GM23248 (cell line): ENCODE measurements at regions not wholly inside any gene's neighbourhood (a gene's known extent, or its start where the extent isn't known, plus 50 kb on each side); places are given as distances from the start of the nearest gene placed in this dataset.
A peak's percentile ranks its signal among the peaks of the same experiment; 100 is the strongest.

ENCODE experiments used
- DNase-seq: peaks from one replicate; pipeline ENCODE4 v3.0.0-alpha.2; 2015
- H2AFZ ChIP-seq: fragments of 200-600 bp; sonication (generic); 2 replicates; pipeline ENCODE4 v1.6.1; 2016; ENCODE audit warnings: antibody characterized with exemption
- H3F3A ChIP-seq: fragments of 200-600 bp; sonication (generic); 2 replicates; pipeline ENCODE4 v1.6.1; 2016; ENCODE audit warnings: mild to moderate bottlenecking, antibody characterized with exemption, mixed run types; ENCODE audit not compliant: insufficient read depth
- H3K27ac ChIP-seq: fragments of 200-600 bp; sonication (generic); 2 replicates; pipeline ENCODE4 v1.5.1; 2016; ENCODE audit warnings: mild to moderate bottlenecking
- H3K27me3 ChIP-seq: fragments of 200-600 bp; sonication (generic); replicated peaks from 2 replicates; pipeline ENCODE4 v1.6.1; 2016; ENCODE audit warnings: mild to moderate bottlenecking; ENCODE audit not compliant: insufficient read depth
- H3K36me3 ChIP-seq: fragments of 200-600 bp; sonication (generic); 2 replicates; pipeline ENCODE4 v1.6.1; 2016; ENCODE audit warnings: low read depth, mild to moderate bottlenecking
- H3K4me1 ChIP-seq: fragments of 200-600 bp; sonication (generic); 2 replicates; pipeline ENCODE4 v1.6.1; 2016; ENCODE audit warnings: mild to moderate bottlenecking; ENCODE audit not compliant: insufficient read depth
- H3K4me2 ChIP-seq: fragments of 200-600 bp; sonication (generic); one replicate; pipeline ENCODE4 v1.6.1; 2016; ENCODE audit warnings: mild to moderate bottlenecking; ENCODE audit not compliant: unreplicated experiment
- H3K4me3 ChIP-seq: fragments of 200-600 bp; sonication (generic); 2 replicates; pipeline ENCODE4 v1.5.1; 2016; ENCODE audit warnings: mild to moderate bottlenecking
- H3K79me2 ChIP-seq: fragments of 200-600 bp; sonication (generic); 2 replicates; pipeline ENCODE4 v1.6.1; 2016; ENCODE audit warnings: mild to moderate bottlenecking; ENCODE audit not compliant: insufficient read depth
- H3K9ac ChIP-seq: fragments of 200-600 bp; sonication (generic); 2 replicates; pipeline ENCODE4 v1.6.1; 2016; ENCODE audit warnings: mild to moderate bottlenecking
- H3K9me2 ChIP-seq: fragments of 200-600 bp; sonication (generic); 2 replicates; pipeline ENCODE4 v1.6.1; 2016; ENCODE audit warnings: mixed run types, mild to moderate bottlenecking, moderate library complexity; ENCODE audit not compliant: insufficient read depth
- H3K9me3 ChIP-seq: fragments of 200-600 bp; sonication (generic); one replicate; pipeline ENCODE4 v1.6.1; 2017; ENCODE audit warnings: low read depth
- H4K20me1 ChIP-seq: fragments of 200-600 bp; sonication (generic); 2 replicates; pipeline ENCODE4 v1.6.0; 2016; ENCODE audit not compliant: insufficient read depth
- EZH2 ChIP-seq: fragments of 200-600 bp; sonication (generic); IDR thresholded peaks from 2 replicates; pipeline ENCODE4 v1.6.1; 2018; ENCODE audit warnings: antibody characterized with exemption, mild to moderate bottlenecking; ENCODE audit not compliant: insufficient read depth, poor library complexity, severe bottlenecking
- EZH2phosphoT487 ChIP-seq: fragments of 200-600 bp; sonication (generic); IDR thresholded peaks from 2 replicates; pipeline ENCODE4 v1.6.1; 2018; ENCODE audit warnings: antibody characterized with exemption, moderate library complexity, mild to moderate bottlenecking, low read depth; ENCODE audit not compliant: insufficient read depth
- WGBS, 2 experiments: methylation state at CpG; one replicate each; pipeline ENCODE4 v1.1.6; 2015 to 2017; ENCODE audit warnings: low lambda C conversion rate in 2 of 2, low coverage in 1 of 2; ENCODE audit errors: missing lambda C conversion rate in 2 of 2; 5-methylcytosine and 5-hydroxymethylcytosine counted together
- in situ Hi-C: fragments of 300-500 bp; cut with MboI; formaldehyde crosslinking; loops from 2 replicates; pipeline ENCODE4 v1.15.0; 2020

- no peaks in the 10 kb centered on the region for H3K79me2 ChIP-seq
- WGBS, 2 experiments, result 21 to 22% methylated on average over 3 of the region's 3 CpGs
- no peaks in the 10 kb centered on the region for H3K9me3 ChIP-seq
- H3F3A ChIP-seq, result peaks cover 11% of the 10 kb centered on the region
- TF ChIP-seq EZH2 (no peak), EZH2phosphoT487 (no peak)
- no peak overlapping the region for H3K4me3 ChIP-seq
- peaks cover 13% of the 10 kb centered on the region for H3K4me1 ChIP-seq
- H3K27ac ChIP-seq, result no peak overlapping the region; the same call in 1 of the 2 replicates
- no peaks in the 10 kb centered on the region for H3K36me3 ChIP-seq
- H3K9me2 ChIP-seq, result no peaks in the 10 kb centered on the region
- peak; percentile 91 for DNase-seq
- no peak overlapping the region for H2AFZ ChIP-seq
- H3K27me3 ChIP-seq, result no peaks in the 10 kb centered on the region
- H3K9ac ChIP-seq, result no peak overlapping the region
- H4K20me1 ChIP-seq, result no peaks in the 10 kb centered on the region
- no peak overlapping the region for H3K4me2 ChIP-seq
- in situ Hi-C loops, result no loop called here
These were observed 60.8 kb upstream of the UMPS start for GRCh38 chr3:124669470-124669869.

DNA sequence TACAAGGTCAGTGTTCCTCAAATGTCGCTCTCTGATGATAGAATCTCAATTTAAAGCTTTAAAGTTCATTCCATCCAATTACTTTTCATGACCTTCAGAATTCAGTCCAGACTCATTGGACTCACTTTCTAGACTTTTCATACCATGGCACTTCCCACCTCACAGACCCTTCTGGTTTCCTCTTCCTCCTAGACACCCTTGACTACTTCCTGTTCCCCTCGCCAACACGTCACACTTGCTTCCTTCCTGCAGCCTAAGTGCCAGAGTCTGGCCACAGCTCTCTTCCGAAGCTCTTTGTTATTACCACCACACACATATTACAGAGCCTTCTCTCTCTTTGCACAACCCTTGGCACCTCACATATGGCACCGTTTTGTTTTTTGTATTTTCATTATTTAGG, 59.1 kb upstream of the UMPS start:
- TF ChIP-seq EZH2 (no peak), EZH2phosphoT487 (no peak)
- H4K20me1 ChIP-seq, result no peaks in the 10 kb centered on the region
- no peaks in the 10 kb centered on the region for H3K27me3 ChIP-seq
- H3K9ac ChIP-seq, result no peak overlapping the region
- DNase-seq, result no peak
- no peak overlapping the region for H2AFZ ChIP-seq
- H3K4me2 ChIP-seq, result no peak overlapping the region
- H3K4me3 ChIP-seq, result no peak overlapping the region
- no peak overlapping the region for H3K27ac ChIP-seq
- 90 to 94% methylated on average over 5 of the region's 5 CpGs for WGBS, 2 experiments
- no peaks in the 10 kb centered on the region for H3K36me3 ChIP-seq
- H3K79me2 ChIP-seq, result no peaks in the 10 kb centered on the region
- H3K9me2 ChIP-seq, result no peaks in the 10 kb centered on the region
- peaks cover 13% of the 10 kb centered on the region for H3K4me1 ChIP-seq
- in situ Hi-C loops, result no loop called here
- H3K9me3 ChIP-seq, result no peaks in the 10 kb centered on the region
- H3F3A ChIP-seq, result peaks cover 11% of the 10 kb centered on the region

- Histone ChIP-seq H3K27ac (no peak overlapping the region), H3F3A (peaks cover 14% of the 10 kb centered on the region), H3K4me2 (no peak overlapping the region), H4K20me1 (no peaks in the 10 kb centered on the region), H3K27me3 (no peaks in the 10 kb centered on the region), H3K36me3 (no peaks in the 10 kb centered on the region), H3K79me2 (no peaks in the 10 kb centered on the region), H3K9me3 (no peaks in the 10 kb centered on the region), H3K9ac (no peak overlapping the region), H3K4me1 (peaks cover 11% of the 10 kb centered on the region; the same call in 1 of the 2 replicates), H2AFZ (no peak overlapping the region), H3K9me2 (no peaks in the 10 kb centered on the region), H3K4me3 (no peak overlapping the region)
- TF ChIP-seq EZH2phosphoT487 (no peak), EZH2 (no peak)
- in situ Hi-C loops, result no loop called here
- WGBS, 2 experiments, result 75 to 76% methylated on average over 12 to 13 of the region's 13 CpGs
- DNase-seq, result no peak
These were observed 55.9 kb upstream of the UMPS start for GRCh38 chr3:124674336-124674735.

GRCh38 chr3:124676236-124676635, 54.0 kb upstream of the UMPS start:
- in situ Hi-C loops, result no loop called here
- peak; percentile 84 for DNase-seq
- Histone ChIP-seq H3K27ac (peak overlapping the region; percentile 55), H3K79me2 (no peaks in the 10 kb centered on the region), H3K36me3 (no peaks in the 10 kb centered on the region), H3K4me3 (no peak overlapping the region), H3K9me3 (no peaks in the 10 kb centered on the region), H4K20me1 (no peaks in the 10 kb centered on the region), H3K4me1 (peaks cover 4% of the 10 kb centered on the region; the same call in 1 of the 2 replicates), H2AFZ (peak overlapping the region; percentile 39; the same call in 1 of the 2 replicates), H3K9me2 (no peaks in the 10 kb centered on the region), H3K27me3 (no peaks in the 10 kb centered on the region), H3K4me2 (peak overlapping the region; percentile 22), H3F3A (0 out of 2 replicates have a peak, but pooled peaks cover 8% of the 10 kb centered on the region), H3K9ac (no peak overlapping the region)
- 34 to 52% methylated on average over 3 of the region's 3 CpGs for WGBS, 2 experiments
- TF ChIP-seq EZH2, result no peak
- TF ChIP-seq EZH2phosphoT487, result no peak
